Osteocyte (in vitro differentiated cells): ENCODE measurements at regions not wholly inside any gene's neighbourhood (a gene's known extent, or its start where the extent isn't known, plus 50 kb on each side); places are given as distances from the start of the nearest gene placed in this dataset.

Experiments used
- DNase-seq: peaks from one replicate; pipeline ENCODE4 v3.0.0; 2021; ENCODE audit warnings: mixed read lengths; ENCODE audit not compliant: unreplicated experiment; ENCODE audit errors: extremely low spot score
- H3K27ac Mint-ChIP-seq: one replicate; pipeline ENCODE4 v1.8.0; 2021; ENCODE audit warnings: mild to moderate bottlenecking, mixed read lengths; ENCODE audit not compliant: unreplicated experiment
- H3K27me3 Mint-ChIP-seq: one replicate; pipeline ENCODE4 v1.8.0; 2021; ENCODE audit warnings: mixed read lengths; ENCODE audit not compliant: unreplicated experiment
- H3K36me3 Mint-ChIP-seq: one replicate; pipeline ENCODE4 v1.8.0; 2021; ENCODE audit warnings: mixed read lengths; ENCODE audit not compliant: unreplicated experiment
- H3K4me1 Mint-ChIP-seq: one replicate; pipeline ENCODE4 v1.8.0; 2021; ENCODE audit warnings: mixed read lengths; ENCODE audit not compliant: unreplicated experiment
- H3K4me3 Mint-ChIP-seq: one replicate; pipeline ENCODE4 v1.8.0; 2021; ENCODE audit warnings: mild to moderate bottlenecking, moderate library complexity, mixed read lengths; ENCODE audit not compliant: unreplicated experiment
- H3K9me3 Mint-ChIP-seq: one replicate; pipeline ENCODE4 v1.8.0; 2021; ENCODE audit warnings: mixed read lengths; ENCODE audit not compliant: unreplicated experiment
- TF ChIP-seq, protein P1 (sequence below): fragments of 200-600 bp; sonication (generic); IDR thresholded peaks from 2 replicates; pipeline ENCODE4 v1.5.0; 2021; ENCODE audit warnings: antibody characterized with exemption, mild to moderate bottlenecking, moderate library complexity

DNA sequence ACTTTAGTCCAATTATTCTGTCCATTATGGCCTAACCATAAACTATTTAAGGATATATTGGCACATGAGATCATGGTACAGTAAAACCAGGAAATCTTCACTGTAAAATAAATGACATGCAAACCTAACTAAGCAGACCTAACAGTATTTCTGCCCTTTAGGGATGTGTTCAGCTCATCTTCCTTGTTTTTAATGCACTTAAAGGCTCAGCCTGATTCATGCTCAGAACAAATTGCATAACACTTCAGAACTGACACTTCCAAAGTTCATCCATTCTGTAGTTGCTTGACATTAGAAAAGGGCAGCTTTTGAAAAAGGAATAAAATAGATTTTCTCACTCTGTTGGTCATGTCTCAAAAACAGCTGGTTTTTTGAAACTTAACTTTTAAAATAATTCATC, 708.5 kb downstream of the C12orf50 start:
- Mint-ChIP-seq H3K36me3 (no peaks in the 10 kb centered on the region), H3K27ac (no peak overlapping the region), H3K27me3 (no peaks in the 10 kb centered on the region), H3K4me1 (peaks cover 3% of the 10 kb centered on the region), H3K9me3 (no peaks in the 10 kb centered on the region), H3K4me3 (no peak overlapping the region)
- TF ChIP-seq, protein P1, sequence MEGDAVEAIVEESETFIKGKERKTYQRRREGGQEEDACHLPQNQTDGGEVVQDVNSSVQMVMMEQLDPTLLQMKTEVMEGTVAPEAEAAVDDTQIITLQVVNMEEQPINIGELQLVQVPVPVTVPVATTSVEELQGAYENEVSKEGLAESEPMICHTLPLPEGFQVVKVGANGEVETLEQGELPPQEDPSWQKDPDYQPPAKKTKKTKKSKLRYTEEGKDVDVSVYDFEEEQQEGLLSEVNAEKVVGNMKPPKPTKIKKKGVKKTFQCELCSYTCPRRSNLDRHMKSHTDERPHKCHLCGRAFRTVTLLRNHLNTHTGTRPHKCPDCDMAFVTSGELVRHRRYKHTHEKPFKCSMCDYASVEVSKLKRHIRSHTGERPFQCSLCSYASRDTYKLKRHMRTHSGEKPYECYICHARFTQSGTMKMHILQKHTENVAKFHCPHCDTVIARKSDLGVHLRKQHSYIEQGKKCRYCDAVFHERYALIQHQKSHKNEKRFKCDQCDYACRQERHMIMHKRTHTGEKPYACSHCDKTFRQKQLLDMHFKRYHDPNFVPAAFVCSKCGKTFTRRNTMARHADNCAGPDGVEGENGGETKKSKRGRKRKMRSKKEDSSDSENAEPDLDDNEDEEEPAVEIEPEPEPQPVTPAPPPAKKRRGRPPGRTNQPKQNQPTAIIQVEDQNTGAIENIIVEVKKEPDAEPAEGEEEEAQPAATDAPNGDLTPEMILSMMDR: no peak
- no peak for DNase-seq

DNA sequence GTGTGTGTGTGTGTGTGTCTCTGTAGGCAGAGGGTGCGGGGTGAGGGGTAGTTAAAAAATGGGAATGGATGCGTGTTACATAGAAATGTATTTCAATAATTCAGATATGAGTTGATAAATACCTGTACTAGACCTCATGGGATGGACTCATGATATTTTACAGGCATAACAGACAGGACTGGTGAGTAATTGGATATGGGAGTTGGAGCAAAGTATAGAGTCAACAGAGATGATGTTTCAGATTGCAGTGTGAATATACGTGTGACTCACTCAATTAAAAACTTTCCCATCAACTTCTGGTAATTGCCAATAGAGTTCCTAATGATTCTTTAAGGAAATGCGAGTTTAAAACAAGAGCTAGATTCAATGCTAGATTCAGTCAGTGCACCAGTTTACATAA, 711.9 kb downstream of the C12orf50 start:
- no peaks in the 10 kb centered on the region for H3K36me3 Mint-ChIP-seq
- H3K9me3 Mint-ChIP-seq: no peaks in the 10 kb centered on the region
- TF ChIP-seq, protein P1: no peak
- no peaks in the 10 kb centered on the region for H3K4me1 Mint-ChIP-seq
- no peak for DNase-seq
- no peak overlapping the region for H3K27ac Mint-ChIP-seq
- H3K4me3 Mint-ChIP-seq: no peak overlapping the region
- H3K27me3 Mint-ChIP-seq: no peaks in the 10 kb centered on the region

DNA sequence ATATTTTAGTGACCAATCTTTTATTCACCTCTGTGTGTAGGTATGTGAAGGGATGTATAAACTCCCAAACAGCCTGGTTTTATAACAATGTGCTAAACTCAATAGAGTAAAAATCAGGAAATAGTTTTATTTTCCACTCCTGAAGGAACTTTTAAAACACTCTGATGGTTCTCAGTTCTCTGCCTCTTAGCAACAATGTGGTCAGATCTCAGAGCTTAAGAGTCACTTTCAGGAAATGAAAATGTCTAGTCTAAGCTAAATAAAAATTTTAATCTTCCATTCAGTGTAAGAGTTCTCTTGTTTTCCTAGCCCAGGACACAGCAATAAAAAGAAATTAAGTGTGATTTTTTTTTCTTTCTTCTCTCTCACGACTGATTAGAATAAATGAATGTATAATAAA, 718.0 kb downstream of the C12orf50 start:
- peak overlapping the region; percentile 39 for H3K27ac Mint-ChIP-seq
- TF ChIP-seq, protein P1: no peak
- no peak overlapping the region for H3K4me3 Mint-ChIP-seq
- H3K4me1 Mint-ChIP-seq: peaks cover 11% of the 10 kb centered on the region
- no peaks in the 10 kb centered on the region for H3K9me3 Mint-ChIP-seq
- no peaks in the 10 kb centered on the region for H3K36me3 Mint-ChIP-seq
- peaks cover 2% of the 10 kb centered on the region for H3K27me3 Mint-ChIP-seq
- no peak for DNase-seq

- peaks cover 2% of the 10 kb centered on the region for H3K27me3 Mint-ChIP-seq
- H3K4me1 Mint-ChIP-seq: peaks cover 18% of the 10 kb centered on the region
- TF ChIP-seq, protein P1: no peak
- no peaks in the 10 kb centered on the region for H3K36me3 Mint-ChIP-seq
- no peak overlapping the region for H3K27ac Mint-ChIP-seq
- H3K9me3 Mint-ChIP-seq: no peaks in the 10 kb centered on the region
- no peak overlapping the region for H3K4me3 Mint-ChIP-seq
- no peak for DNase-seq
Measured at GRCh38 chr12:87310126-87310525, 719.1 kb downstream of the C12orf50 start.

- peaks cover 12% of the 10 kb centered on the region for H3K4me1 Mint-ChIP-seq
- TF ChIP-seq, protein P1: no peak
Measured at GRCh38 chr12:87305481-87305880, 723.7 kb downstream of the C12orf50 start.

More at GRCh38 chr12:87305481-87305880, 723.7 kb downstream of the C12orf50 start:
- Mint-ChIP-seq H3K27me3 (peaks cover 2% of the 10 kb centered on the region), H3K9me3 (no peaks in the 10 kb centered on the region), H3K4me3 (no peak overlapping the region), H3K36me3 (no peaks in the 10 kb centered on the region), H3K27ac (no peak overlapping the region)
- no peak for DNase-seq
